GM13976 (cell line): ENCODE measurements at regions not wholly inside any gene's neighbourhood (a gene's known extent, or its start where the extent isn't known, plus 50 kb on each side); places are given as distances from the start of the nearest gene placed in this dataset.

Experiments
- DNase-seq: peaks from one replicate; pipeline ENCODE4 v3.0.0; 2012; ENCODE audit warnings: low spot score
- in situ Hi-C: fragments of 300-500 bp; cut with MboI; formaldehyde crosslinking; loops from one replicate; pipeline ENCODE4 v1.12.0; 2022; ENCODE audit warnings: low sequenced_read_pairs, mixed read lengths, inconsistent platforms; ENCODE audit not compliant: unreplicated experiment
- TF ChIP-seq, protein P1 (sequence below): IDR thresholded peaks from 2 replicates; pipeline ENCODE4 v1.5.1; 2012; ENCODE audit warnings: borderline replicate concordance, mild to moderate bottlenecking; ENCODE audit not compliant: insufficient read depth; ENCODE audit errors: extremely low read depth, missing control alignments, control extremely low read depth

DNA sequence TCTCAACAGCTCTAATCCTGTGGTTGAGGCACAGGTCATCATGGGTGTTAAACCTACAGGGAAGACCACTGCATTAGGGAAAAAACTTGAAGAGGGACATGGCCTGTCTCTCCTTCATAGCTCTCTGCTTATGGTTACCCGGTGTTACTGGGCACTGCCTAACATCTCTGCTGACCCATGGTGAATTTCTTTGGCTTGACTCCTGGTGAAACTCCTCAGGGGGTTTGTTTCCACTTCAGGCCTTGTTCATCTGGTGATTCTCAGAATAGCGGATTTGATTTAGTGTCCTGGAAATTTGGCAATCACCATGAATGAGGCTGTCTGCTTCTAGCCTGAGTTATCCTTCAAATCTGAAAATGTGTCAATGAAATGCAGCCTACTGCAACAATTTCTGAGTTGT is 114.4 kb downstream of the ZNF518B start:
- no peak for DNase-seq
- in situ Hi-C loops, result no loop called here
- TF ChIP-seq, protein P1, sequence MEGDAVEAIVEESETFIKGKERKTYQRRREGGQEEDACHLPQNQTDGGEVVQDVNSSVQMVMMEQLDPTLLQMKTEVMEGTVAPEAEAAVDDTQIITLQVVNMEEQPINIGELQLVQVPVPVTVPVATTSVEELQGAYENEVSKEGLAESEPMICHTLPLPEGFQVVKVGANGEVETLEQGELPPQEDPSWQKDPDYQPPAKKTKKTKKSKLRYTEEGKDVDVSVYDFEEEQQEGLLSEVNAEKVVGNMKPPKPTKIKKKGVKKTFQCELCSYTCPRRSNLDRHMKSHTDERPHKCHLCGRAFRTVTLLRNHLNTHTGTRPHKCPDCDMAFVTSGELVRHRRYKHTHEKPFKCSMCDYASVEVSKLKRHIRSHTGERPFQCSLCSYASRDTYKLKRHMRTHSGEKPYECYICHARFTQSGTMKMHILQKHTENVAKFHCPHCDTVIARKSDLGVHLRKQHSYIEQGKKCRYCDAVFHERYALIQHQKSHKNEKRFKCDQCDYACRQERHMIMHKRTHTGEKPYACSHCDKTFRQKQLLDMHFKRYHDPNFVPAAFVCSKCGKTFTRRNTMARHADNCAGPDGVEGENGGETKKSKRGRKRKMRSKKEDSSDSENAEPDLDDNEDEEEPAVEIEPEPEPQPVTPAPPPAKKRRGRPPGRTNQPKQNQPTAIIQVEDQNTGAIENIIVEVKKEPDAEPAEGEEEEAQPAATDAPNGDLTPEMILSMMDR, result no peak

GRCh38 chr4:10336471-10336870 is 120.8 kb downstream of the ZNF518B start:
- in situ Hi-C loops, result no loop called here
- DNase-seq, result no peak
- TF ChIP-seq, protein P1, result no peak

- in situ Hi-C loops, result no loop called here
- no peak for DNase-seq
- TF ChIP-seq, protein P1, result no peak
Observed at GRCh38 chr4:10335050-10335449, 122.2 kb downstream of the ZNF518B start.

DNA sequence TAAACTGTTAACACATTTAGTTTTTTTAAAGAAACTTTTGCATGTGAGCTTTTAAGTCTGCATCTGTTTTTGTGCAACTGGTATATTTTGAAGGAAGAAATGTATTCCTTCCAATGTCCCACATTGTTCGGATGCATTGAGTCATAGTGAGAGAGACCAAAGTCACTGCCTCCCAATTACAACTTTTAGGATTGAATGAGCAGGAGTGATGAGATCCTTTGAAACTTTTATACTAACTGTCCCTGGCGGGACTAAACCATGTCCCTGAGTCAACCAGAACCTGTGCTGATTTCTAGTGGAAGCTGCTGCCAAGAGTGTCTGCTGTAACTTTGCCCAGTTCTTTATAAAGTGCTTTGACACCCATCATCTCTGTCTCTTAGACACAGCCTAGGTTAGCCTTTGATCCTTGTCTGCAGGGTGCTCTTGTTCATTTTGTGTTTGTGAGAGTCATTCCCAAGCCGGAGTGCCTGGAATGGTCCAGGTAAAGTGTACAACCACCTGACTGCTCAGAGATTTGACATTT is 122.7 kb downstream of the ZNF518B start:
- no peak for DNase-seq
- TF ChIP-seq, protein P1, result no peak
- in situ Hi-C loops, result no loop called here

DNA sequence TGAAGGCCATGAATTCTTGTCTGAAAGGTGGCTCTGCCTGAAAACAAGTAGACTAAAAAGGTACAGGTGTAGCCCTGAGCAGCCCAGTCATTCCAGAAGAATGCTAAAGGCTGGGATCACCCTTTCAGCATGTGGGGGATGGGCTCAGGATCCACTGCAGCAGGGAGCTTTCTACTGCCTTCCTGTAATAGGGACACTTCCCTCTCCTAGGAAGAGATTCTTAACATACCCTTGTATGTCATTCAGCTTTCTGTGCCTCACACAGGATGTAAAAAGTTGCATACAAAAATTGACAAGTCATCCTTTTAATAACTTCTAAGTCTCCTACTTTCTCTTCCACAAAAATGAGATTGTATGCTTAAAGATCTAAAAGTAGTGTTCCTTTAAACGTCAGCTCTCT is 123.3 kb downstream of the ZNF518B start:
- in situ Hi-C loops, result no loop called here
- no peak for DNase-seq
- TF ChIP-seq, protein P1, result no peak

GRCh38 chr4:10326075-10326474 is 131.2 kb downstream of the ZNF518B start:
- no peak for DNase-seq
- in situ Hi-C loops, result no loop called here
- TF ChIP-seq, protein P1, result no peak

DNA sequence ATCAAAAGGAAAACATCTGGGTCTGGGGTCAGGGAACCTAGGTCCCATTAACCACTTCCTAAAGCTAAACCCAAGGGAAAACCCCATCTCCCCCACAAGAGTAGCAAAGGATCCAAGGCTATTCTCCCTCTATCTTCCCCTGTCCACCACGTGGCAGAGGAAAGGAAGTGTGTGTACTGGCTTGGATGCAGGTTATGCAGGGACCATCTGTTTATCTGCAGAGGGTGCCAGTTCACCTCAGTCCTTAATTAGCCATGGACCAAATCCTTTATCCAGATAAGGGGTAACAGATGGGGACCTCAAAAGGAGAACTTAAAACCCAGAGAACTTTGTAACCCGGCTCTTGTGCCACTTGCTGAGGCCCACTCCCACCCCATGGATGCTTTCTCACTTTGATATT is 135.3 kb downstream of the ZNF518B start:
- TF ChIP-seq, protein P1, result no peak
- no peak for DNase-seq
- in situ Hi-C loops, result no loop called here
